ENCODE measurements at regions not wholly inside any gene's neighbourhood (a gene's known extent, or its start where the extent isn't known, plus 50 kb on each side); places are given as distances from the start of the nearest gene placed in this dataset.

GRCh38 chr2:16020389-16021008, 80.1 kb downstream of the MYCN start:
- intact Hi-C loops (cut with DNase I), result no loop called here
- no peak for ATAC-seq
- no peak for DNase-seq (ENCODE audit: low spot score)

- DNase-seq (ENCODE audit: low spot score) (no peak), ATAC-seq (no peak)
- intact Hi-C loops (cut with DNase I), result no loop called here
Measured at GRCh38 chr2:16019617-16020351, 79.4 kb downstream of the MYCN start.

GRCh38 chr2:16019060-16019480, 78.7 kb downstream of the MYCN start:
- ATAC-seq, result no peak
- no peak for DNase-seq (ENCODE audit: low spot score)
- intact Hi-C loops (cut with DNase I), result no loop called here

GRCh38 chr2:16018277-16019059, 78.1 kb downstream of the MYCN start:
- no peak for ATAC-seq
- DNase-seq (ENCODE audit: low spot score), result no peak
- intact Hi-C loops (cut with DNase I), result no loop called here

GRCh38 chr2:16016282-16016681, 75.9 kb downstream of the MYCN start:
- ATAC-seq, result no peak
- no peak for DNase-seq (ENCODE audit: low spot score)
- intact Hi-C loops (cut with DNase I), result no loop called here

- no peak for ATAC-seq
- intact Hi-C loops (cut with DNase I), result no loop called here
- DNase-seq (ENCODE audit: low spot score), result no peak
Measured at GRCh38 chr2:16015903-16016265, 75.5 kb downstream of the MYCN start.

GRCh38 chr2:16015210-16015902, 75.0 kb downstream of the MYCN start:
- intact Hi-C loops (cut with DNase I), result no loop called here
- ATAC-seq (peak; percentile 47), DNase-seq (ENCODE audit: low spot score) (no peak)

- intact Hi-C loops (cut with DNase I), result no loop called here
- DNase-seq (ENCODE audit: low spot score) (no peak), ATAC-seq (no peak)
Measured at GRCh38 chr2:16014802-16015201, 74.5 kb downstream of the MYCN start.

GRCh38 chr2:16014041-16014787, 73.9 kb downstream of the MYCN start:
- peak; percentile 45 for ATAC-seq
- no peak for DNase-seq (ENCODE audit: low spot score)
- intact Hi-C loops (cut with DNase I), result no loop called here

GRCh38 chr2:16013359-16013911, 73.1 kb downstream of the MYCN start:
- intact Hi-C loops (cut with DNase I), result no loop called here
- no peak for ATAC-seq
- DNase-seq (ENCODE audit: low spot score), result no peak

GRCh38 chr2:16012626-16013358, 72.4 kb downstream of the MYCN start:
- ATAC-seq, result no peak
- no peak for DNase-seq (ENCODE audit: low spot score)

GRCh38 chr2:16012029-16012596, 71.8 kb downstream of the MYCN start:
- ATAC-seq, result no peak
- no peak for DNase-seq (ENCODE audit: low spot score)
- intact Hi-C loops (cut with DNase I), result no loop called here

More at GRCh38 chr2:16012626-16013358, 72.4 kb downstream of the MYCN start:
- intact Hi-C loops (cut with DNase I), result no loop called here

- DNase-seq (ENCODE audit: low spot score), result no peak
- ATAC-seq, result no peak
- intact Hi-C loops (cut with DNase I), result no loop called here
Measured at GRCh38 chr2:16011621-16011960, 71.2 kb downstream of the MYCN start.

GRCh38 chr2:16010951-16011620, 70.7 kb downstream of the MYCN start:
- intact Hi-C loops (cut with DNase I), result no loop called here
- ATAC-seq (no peak), DNase-seq (ENCODE audit: low spot score) (no peak)

- intact Hi-C loops (cut with DNase I), result no loop called here
- ATAC-seq (no peak), DNase-seq (ENCODE audit: low spot score) (no peak)
Measured at GRCh38 chr2:16010011-16010410, 69.7 kb downstream of the MYCN start.

- intact Hi-C loops (cut with DNase I), result no loop called here
- no peak for DNase-seq (ENCODE audit: low spot score)
- ATAC-seq, result no peak
Measured at GRCh38 chr2:16009560-16009959, 69.2 kb downstream of the MYCN start.

- intact Hi-C loops (cut with DNase I), result no loop called here
- DNase-seq (ENCODE audit: low spot score), result no peak
- ATAC-seq, result no peak
Measured at GRCh38 chr2:16008856-16009255, 68.5 kb downstream of the MYCN start.
